HEK293 (cell line): ENCODE measurements at regions not wholly inside any gene's neighbourhood (a gene's known extent, or its start where the extent isn't known, plus 50 kb on each side); places are given as distances from the start of the nearest gene placed in this dataset.

Experiments
- CTCF ChIA-PET: fragments of 350-600 bp; formaldehyde crosslinking; extraction: SDS; loops from one replicate; lab custom pipeline; 2021; ENCODE audit warnings: antibody characterized with exemption; lab: Yijun Ruan, JAX
- POLR2A ChIA-PET: fragments of 300-600 bp; formaldehyde crosslinking; extraction: SDS; loops from one replicate; lab custom pipeline; 2020; ENCODE audit warnings: antibody characterized with exemption, inconsistent platforms; lab: Yijun Ruan, JAX
- H3K27ac ChIP-seq: fragments of 200-500 bp; sonication (Bioruptor generic); 2 replicates; pipeline ENCODE4 v1.5.1; 2014; ENCODE audit warnings: low read depth, low read length, control low read depth, inconsistent platforms; ENCODE audit errors: extremely low read depth
- H3K36me3 ChIP-seq, 2 experiments: fragments of 200-500 bp in 1 of 2; sonication (Bioruptor generic) in 1 of 2; 1 replicate in 1 of 2; 2 replicates in 1 of 2; pipeline ENCODE4 v1.5.1; 2014 to 2017; ENCODE audit warnings: inconsistent platforms in 2 of 2, low read length in 2 of 2; ENCODE audit not compliant: control insufficient read depth in 2 of 2, insufficient read depth in 1 of 2
- H3K4me1 ChIP-seq: fragments of 200-500 bp; sonication (Bioruptor generic); 2 replicates; pipeline ENCODE4 v1.5.1; 2014; ENCODE audit warnings: mild to moderate bottlenecking, low read length, inconsistent platforms; ENCODE audit not compliant: control insufficient read depth, insufficient read depth
- H3K4me3 ChIP-seq: 2 replicates; pipeline ENCODE4 v1.5.1; 2011; ENCODE audit warnings: low read depth, mild to moderate bottlenecking, control low read depth, low read length, moderate library complexity
- H3K9me3 ChIP-seq: fragments of 200-500 bp; sonication (Bioruptor generic); 2 replicates; pipeline ENCODE4 v1.5.1; 2014; ENCODE audit warnings: low read depth, low read length, inconsistent platforms; ENCODE audit not compliant: control insufficient read depth, insufficient read depth
- BCL11B ChIP-seq: fragments of 450-650 bp; formaldehyde crosslinking; IDR thresholded peaks from 2 replicates; pipeline ENCODE4 v1.5.1; 2016; ENCODE audit warnings: low read depth, missing biosample characterization, missing genetic modification characterization
- HOXC10 ChIP-seq: sonication (generic); formaldehyde crosslinking; IDR thresholded peaks from 2 replicates; pipeline ENCODE4 v1.8.1; 2023; ENCODE audit warnings: mild to moderate bottlenecking, missing genetic modification reagents
- KLF7 ChIP-seq: fragments of 450-650 bp; formaldehyde crosslinking; IDR thresholded peaks from 2 replicates; pipeline ENCODE4 v1.5.1; 2016; ENCODE audit warnings: missing biosample characterization, missing genetic modification characterization, borderline replicate concordance
- MZF1 ChIP-seq: fragments of 450-650 bp; formaldehyde crosslinking; IDR thresholded peaks from 2 replicates; pipeline ENCODE4 v1.5.1; 2017; ENCODE audit warnings: missing biosample characterization, missing genetic modification characterization, borderline replicate concordance
- SP3 ChIP-seq: fragments of 450-650 bp; formaldehyde crosslinking; IDR thresholded peaks from 2 replicates; pipeline ENCODE4 v1.5.1; 2016; ENCODE audit warnings: missing biosample characterization, missing genetic modification characterization
- TRIM28 ChIP-seq: IDR thresholded peaks from 2 replicates; pipeline ENCODE4 v1.6.1; 2011; ENCODE audit warnings: low read length, control low read depth, borderline replicate concordance
- ZBTB17 ChIP-seq: fragments of 450-650 bp; formaldehyde crosslinking; IDR thresholded peaks from 2 replicates; pipeline ENCODE4 v1.5.1; 2016; ENCODE audit warnings: missing biosample characterization, missing genetic modification characterization
- ZBTB20 ChIP-seq: fragments of 450-650 bp; formaldehyde crosslinking; IDR thresholded peaks from 2 replicates; pipeline ENCODE4 v1.5.1; 2016; ENCODE audit warnings: missing biosample characterization, missing genetic modification characterization
- ZFP37 ChIP-seq: fragments of 450-650 bp; formaldehyde crosslinking; IDR thresholded peaks from 2 replicates; pipeline ENCODE4 v1.5.1; 2016; ENCODE audit warnings: missing biosample characterization, missing genetic modification characterization
- ZNF10 ChIP-seq: fragments of 450-650 bp; formaldehyde crosslinking; IDR thresholded peaks from 2 replicates; pipeline ENCODE4 v1.5.1; 2017; ENCODE audit warnings: missing biosample characterization, missing genetic modification characterization
- ZNF510 ChIP-seq: fragments of 450-650 bp; formaldehyde crosslinking; IDR thresholded peaks from 2 replicates; pipeline ENCODE4 v1.5.1; 2018; ENCODE audit warnings: mild to moderate bottlenecking, missing genetic modification characterization, missing biosample characterization; ENCODE audit not compliant: insufficient replicate concordance
- ZNF791 ChIP-seq: fragments of 450-650 bp; formaldehyde crosslinking; IDR thresholded peaks from 2 replicates; pipeline ENCODE4 v1.5.1; 2016; ENCODE audit warnings: missing biosample characterization, missing genetic modification characterization
- TF ChIP-seq, protein P1 (sequence below): fragments of 450-650 bp; formaldehyde crosslinking; IDR thresholded peaks from 2 replicates; pipeline ENCODE4 v1.5.1; 2017; ENCODE audit warnings: missing biosample characterization, mild to moderate bottlenecking, missing genetic modification characterization, moderate library complexity
- TF ChIP-seq, protein P2 (sequence below): fragments of 450-650 bp; formaldehyde crosslinking; IDR thresholded peaks from 2 replicates; pipeline ENCODE4 v1.5.1; 2017; ENCODE audit warnings: missing biosample characterization, missing genetic modification characterization
- TF ChIP-seq, protein P3 (sequence below): fragments of 450-650 bp; formaldehyde crosslinking; IDR thresholded peaks from 2 replicates; pipeline ENCODE4 v1.5.1; 2016; ENCODE audit warnings: missing biosample characterization, missing genetic modification characterization
- TF ChIP-seq, protein P4 (sequence below): fragments of 450-650 bp; formaldehyde crosslinking; IDR thresholded peaks from 2 replicates; pipeline ENCODE4 v1.5.1; 2017; ENCODE audit warnings: missing biosample characterization, missing genetic modification characterization
- TF ChIP-seq, protein P5 (sequence below): fragments of 450-650 bp; formaldehyde crosslinking; IDR thresholded peaks from 2 replicates; pipeline ENCODE4 v1.5.1; 2016; ENCODE audit warnings: missing biosample characterization, missing genetic modification characterization

DNA sequence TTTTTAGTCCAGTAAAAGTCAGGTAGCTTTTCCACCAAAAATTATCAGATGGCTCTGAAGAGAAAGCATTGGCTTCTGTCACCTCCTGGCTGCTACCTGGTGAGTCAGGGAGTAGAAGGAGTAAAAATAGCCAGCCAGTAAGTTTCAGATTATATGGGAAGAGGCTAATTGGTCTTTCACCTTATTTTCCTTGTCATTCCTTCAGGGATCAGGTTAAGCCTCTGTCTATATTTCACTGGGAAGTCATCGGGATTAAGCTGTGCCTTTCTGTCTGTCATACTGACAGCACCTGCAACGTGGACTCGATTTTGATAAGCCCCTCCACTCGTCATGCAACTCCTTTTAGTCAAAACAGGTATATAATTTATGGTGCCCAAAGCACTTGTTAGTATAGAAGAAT lies 380.7 kb upstream of the CELF4 start:
- H3K9me3 ChIP-seq: no peaks in the 10 kb centered on the region
- no peak overlapping the region for H3K27ac ChIP-seq
- CTCF ChIA-PET: no interaction called here
- no peak for TF ChIP-seq ZNF791 (tag by site-specific recombination)
- TF ChIP-seq, protein P1, sequence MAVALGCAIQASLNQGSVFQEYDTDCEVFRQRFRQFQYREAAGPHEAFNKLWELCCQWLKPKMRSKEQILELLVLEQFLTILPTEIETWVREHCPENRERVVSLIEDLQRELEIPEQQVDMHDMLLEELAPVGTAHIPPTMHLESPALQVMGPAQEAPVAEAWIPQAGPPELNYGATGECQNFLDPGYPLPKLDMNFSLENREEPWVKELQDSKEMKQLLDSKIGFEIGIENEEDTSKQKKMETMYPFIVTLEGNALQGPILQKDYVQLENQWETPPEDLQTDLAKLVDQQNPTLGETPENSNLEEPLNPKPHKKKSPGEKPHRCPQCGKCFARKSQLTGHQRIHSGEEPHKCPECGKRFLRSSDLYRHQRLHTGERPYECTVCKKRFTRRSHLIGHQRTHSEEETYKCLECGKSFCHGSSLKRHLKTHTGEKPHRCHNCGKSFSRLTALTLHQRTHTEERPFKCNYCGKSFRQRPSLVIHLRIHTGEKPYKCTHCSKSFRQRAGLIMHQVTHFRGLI: no peak
- H3K4me1 ChIP-seq: no peaks in the 10 kb centered on the region
- H3K36me3 ChIP-seq: no peaks in the 10 kb centered on the region
- no peak overlapping the region for H3K4me3 ChIP-seq
- POLR2A ChIA-PET: no interaction called here

DNA sequence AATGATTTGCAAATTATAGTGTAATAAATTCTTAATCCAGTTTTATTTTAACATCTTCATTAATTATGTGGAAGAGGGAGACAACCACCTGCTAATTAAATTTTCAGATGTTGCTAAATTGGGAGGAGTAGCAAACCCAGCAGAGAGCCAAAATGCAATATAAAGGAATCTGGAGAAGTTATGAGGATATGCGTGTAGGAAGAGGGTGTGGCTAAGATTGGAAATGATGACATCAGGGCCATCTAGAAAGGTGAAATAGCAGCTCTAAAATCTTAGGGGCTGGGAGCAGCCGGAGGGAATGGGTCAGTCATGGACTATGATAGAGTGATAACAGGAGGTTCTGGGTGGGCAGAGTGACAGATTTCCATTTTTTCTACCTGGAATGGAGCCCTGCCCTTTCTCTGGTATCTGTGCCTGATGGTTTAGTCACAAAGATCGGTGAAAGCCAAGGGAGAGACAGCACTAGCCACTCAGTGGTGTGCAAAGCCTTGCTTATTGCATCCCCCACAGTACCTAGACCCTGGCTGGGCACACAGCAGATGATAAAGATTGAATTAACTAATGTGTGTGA lies 379.2 kb upstream of the CELF4 start:
- no peaks in the 10 kb centered on the region for H3K4me1 ChIP-seq
- H3K9me3 ChIP-seq: no peaks in the 10 kb centered on the region
- TF ChIP-seq, protein P2, sequence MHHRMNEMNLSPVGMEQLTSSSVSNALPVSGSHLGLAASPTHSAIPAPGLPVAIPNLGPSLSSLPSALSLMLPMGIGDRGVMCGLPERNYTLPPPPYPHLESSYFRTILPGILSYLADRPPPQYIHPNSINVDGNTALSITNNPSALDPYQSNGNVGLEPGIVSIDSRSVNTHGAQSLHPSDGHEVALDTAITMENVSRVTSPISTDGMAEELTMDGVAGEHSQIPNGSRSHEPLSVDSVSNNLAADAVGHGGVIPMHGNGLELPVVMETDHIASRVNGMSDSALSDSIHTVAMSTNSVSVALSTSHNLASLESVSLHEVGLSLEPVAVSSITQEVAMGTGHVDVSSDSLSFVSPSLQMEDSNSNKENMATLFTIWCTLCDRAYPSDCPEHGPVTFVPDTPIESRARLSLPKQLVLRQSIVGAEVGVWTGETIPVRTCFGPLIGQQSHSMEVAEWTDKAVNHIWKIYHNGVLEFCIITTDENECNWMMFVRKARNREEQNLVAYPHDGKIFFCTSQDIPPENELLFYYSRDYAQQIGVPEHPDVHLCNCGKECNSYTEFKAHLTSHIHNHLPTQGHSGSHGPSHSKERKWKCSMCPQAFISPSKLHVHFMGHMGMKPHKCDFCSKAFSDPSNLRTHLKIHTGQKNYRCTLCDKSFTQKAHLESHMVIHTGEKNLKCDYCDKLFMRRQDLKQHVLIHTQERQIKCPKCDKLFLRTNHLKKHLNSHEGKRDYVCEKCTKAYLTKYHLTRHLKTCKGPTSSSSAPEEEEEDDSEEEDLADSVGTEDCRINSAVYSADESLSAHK (tag by site-specific recombination): no peak
- no peak for TF ChIP-seq ZFP37 (tag by site-specific recombination)
- TF ChIP-seq MZF1: no peak
- no peak for TF ChIP-seq KLF7
- TF ChIP-seq ZNF510 (tag by site-specific recombination): no peak
- TF ChIP-seq, protein P3, sequence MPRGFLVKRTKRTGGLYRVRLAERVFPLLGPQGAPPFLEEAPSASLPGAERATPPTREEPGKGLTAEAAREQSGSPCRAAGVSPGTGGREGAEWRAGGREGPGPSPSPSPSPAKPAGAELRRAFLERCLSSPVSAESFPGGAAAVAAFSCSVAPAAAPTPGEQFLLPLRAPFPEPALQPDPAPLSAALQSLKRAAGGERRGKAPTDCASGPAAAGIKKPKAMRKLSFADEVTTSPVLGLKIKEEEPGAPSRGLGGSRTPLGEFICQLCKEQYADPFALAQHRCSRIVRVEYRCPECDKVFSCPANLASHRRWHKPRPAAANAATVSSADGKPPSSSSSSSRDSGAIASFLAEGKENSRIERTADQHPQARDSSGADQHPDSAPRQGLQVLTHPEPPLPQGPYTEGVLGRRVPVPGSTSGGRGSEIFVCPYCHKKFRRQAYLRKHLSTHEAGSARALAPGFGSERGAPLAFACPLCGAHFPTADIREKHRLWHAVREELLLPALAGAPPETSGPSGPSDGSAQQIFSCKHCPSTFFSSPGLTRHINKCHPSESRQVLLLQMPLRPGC: no peak
- TF ChIP-seq TRIM28: no peak
- no peak for TF ChIP-seq ZBTB17 (tag by site-specific recombination)
- no peak for TF ChIP-seq HOXC10 (CRISPR knock-in tag)
- TF ChIP-seq ZBTB20: no peak
- TF ChIP-seq, protein P4, sequence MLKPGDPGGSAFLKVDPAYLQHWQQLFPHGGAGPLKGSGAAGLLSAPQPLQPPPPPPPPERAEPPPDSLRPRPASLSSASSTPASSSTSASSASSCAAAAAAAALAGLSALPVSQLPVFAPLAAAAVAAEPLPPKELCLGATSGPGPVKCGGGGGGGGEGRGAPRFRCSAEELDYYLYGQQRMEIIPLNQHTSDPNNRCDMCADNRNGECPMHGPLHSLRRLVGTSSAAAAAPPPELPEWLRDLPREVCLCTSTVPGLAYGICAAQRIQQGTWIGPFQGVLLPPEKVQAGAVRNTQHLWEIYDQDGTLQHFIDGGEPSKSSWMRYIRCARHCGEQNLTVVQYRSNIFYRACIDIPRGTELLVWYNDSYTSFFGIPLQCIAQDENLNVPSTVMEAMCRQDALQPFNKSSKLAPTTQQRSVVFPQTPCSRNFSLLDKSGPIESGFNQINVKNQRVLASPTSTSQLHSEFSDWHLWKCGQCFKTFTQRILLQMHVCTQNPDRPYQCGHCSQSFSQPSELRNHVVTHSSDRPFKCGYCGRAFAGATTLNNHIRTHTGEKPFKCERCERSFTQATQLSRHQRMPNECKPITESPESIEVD: no peak
- no peak for TF ChIP-seq BCL11B (tag by site-specific recombination)
- TF ChIP-seq SP3 (tag by site-specific recombination): no peak
- TF ChIP-seq, protein P5, sequence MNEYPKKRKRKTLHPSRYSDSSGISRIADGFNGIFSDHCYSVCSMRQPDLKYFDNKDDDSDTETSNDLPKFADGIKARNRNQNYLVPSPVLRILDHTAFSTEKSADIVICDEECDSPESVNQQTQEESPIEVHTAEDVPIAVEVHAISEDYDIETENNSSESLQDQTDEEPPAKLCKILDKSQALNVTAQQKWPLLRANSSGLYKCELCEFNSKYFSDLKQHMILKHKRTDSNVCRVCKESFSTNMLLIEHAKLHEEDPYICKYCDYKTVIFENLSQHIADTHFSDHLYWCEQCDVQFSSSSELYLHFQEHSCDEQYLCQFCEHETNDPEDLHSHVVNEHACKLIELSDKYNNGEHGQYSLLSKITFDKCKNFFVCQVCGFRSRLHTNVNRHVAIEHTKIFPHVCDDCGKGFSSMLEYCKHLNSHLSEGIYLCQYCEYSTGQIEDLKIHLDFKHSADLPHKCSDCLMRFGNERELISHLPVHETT (tag by site-specific recombination): no peak
- no peak for TF ChIP-seq ZNF10 (tag by site-specific recombination)
- H3K27ac ChIP-seq: no peak overlapping the region
- POLR2A ChIA-PET: no interaction called here
- H3K4me3 ChIP-seq: no peak overlapping the region
- no peaks in the 10 kb centered on the region for H3K36me3 ChIP-seq
- CTCF ChIA-PET: no interaction called here
